ENCODE measurements at regions not wholly inside any gene's neighbourhood (a gene's known extent, or its start where the extent isn't known, plus 50 kb on each side); places are given as distances from the start of the nearest gene placed in this dataset.

DNA sequence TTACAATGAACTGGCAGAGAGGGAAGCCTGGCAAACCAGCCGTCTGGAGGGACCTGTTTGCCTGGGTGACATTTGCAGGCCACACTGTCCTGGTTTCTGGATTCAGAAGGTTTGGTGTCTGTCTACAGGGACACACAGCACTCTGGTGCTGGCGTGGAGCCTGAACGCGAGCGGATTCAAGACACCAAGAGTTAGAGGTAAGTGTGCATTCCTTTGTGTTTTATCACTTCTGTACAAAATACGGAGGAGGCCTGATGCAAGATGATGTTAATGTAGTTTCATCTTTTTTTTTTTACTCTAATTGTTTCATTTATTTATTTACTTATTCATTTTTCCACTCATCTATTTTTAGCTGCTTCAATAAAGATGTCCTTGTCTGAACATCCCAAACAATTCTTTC, 485.3 kb upstream of the ADARB2 start:
- TF ChIP-seq GFI1B (tag by site-specific recombination; IDR thresholded peaks at IDR 0.05) (no peak), ZBTB8A (tag by site-specific recombination; IDR thresholded peaks at IDR 0.05) (no peak), ZNF335 (tag by site-specific recombination; conservative IDR thresholded peaks at IDR 0.05) (no peak), ZBTB1 (tag by site-specific recombination; IDR thresholded peaks at IDR 0.05) (no peak), TCF7L2 (IDR thresholded peaks at IDR 0.05; ENCODE audit: borderline replicate concordance, low read depth, low read length) (no peak), ZNF292 (tag by site-specific recombination; IDR thresholded peaks at IDR 0.05; ENCODE audit: borderline replicate concordance, low read depth) (no peak)
- TF ChIP-seq, protein P1, sequence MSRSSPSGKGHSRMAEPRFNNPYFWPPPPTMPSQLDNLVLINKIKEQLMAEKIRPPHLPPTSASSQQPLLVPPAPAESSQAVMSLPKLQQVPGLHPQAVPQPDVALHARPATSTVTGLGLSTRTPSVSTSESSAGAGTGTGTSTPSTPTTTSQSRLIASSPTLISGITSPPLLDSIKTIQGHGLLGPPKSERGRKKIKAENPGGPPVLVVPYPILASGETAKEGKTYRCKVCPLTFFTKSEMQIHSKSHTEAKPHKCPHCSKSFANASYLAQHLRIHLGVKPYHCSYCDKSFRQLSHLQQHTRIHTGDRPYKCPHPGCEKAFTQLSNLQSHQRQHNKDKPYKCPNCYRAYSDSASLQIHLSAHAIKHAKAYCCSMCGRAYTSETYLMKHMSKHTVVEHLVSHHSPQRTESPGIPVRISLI (tag by site-specific recombination; IDR thresholded peaks at IDR 0.05): no peak
- TF ChIP-seq, protein P2, sequence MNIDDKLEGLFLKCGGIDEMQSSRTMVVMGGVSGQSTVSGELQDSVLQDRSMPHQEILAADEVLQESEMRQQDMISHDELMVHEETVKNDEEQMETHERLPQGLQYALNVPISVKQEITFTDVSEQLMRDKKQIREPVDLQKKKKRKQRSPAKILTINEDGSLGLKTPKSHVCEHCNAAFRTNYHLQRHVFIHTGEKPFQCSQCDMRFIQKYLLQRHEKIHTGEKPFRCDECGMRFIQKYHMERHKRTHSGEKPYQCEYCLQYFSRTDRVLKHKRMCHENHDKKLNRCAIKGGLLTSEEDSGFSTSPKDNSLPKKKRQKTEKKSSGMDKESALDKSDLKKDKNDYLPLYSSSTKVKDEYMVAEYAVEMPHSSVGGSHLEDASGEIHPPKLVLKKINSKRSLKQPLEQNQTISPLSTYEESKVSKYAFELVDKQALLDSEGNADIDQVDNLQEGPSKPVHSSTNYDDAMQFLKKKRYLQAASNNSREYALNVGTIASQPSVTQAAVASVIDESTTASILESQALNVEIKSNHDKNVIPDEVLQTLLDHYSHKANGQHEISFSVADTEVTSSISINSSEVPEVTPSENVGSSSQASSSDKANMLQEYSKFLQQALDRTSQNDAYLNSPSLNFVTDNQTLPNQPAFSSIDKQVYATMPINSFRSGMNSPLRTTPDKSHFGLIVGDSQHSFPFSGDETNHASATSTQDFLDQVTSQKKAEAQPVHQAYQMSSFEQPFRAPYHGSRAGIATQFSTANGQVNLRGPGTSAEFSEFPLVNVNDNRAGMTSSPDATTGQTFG (tag by site-specific recombination; IDR thresholded peaks at IDR 0.05; ENCODE audit: borderline replicate concordance): no peak
